Gastrocnemius medialis (tissue), 4 donors: ENCODE measurements at regions not wholly inside any gene's neighbourhood (a gene's known extent, or its start where the extent isn't known, plus 50 kb on each side); places are given as distances from the start of the nearest gene placed in this dataset.

Source experiments
- POLR2A ChIP-seq, 2 donors: fragments of 450-650 bp; IDR thresholded peaks; one replicate each; pipeline ENCODE4 v1.6.1; 2017; ENCODE audit warnings: antibody characterized with exemption in 2 of 2, mild to moderate bottlenecking in 2 of 2, moderate library complexity in 2 of 2
- TF ChIP-seq, protein P1 (sequence below), 5 experiments: fragments of 450-650 bp in 3 of 5; fragments of 200-600 bp in 2 of 5; sonication (generic) in 2 of 5; IDR thresholded peaks in 4 of 5; conservative IDR thresholded peaks in 1 of 5; 1 replicate in 4 of 5; 2 replicates in 1 of 5; pipeline ENCODE4 v1.5.1; 2016 to 2019; ENCODE audit warnings: antibody characterized with exemption in 5 of 5, mild to moderate bottlenecking in 3 of 5, moderate library complexity in 3 of 5

- TF ChIP-seq, protein P1, sequence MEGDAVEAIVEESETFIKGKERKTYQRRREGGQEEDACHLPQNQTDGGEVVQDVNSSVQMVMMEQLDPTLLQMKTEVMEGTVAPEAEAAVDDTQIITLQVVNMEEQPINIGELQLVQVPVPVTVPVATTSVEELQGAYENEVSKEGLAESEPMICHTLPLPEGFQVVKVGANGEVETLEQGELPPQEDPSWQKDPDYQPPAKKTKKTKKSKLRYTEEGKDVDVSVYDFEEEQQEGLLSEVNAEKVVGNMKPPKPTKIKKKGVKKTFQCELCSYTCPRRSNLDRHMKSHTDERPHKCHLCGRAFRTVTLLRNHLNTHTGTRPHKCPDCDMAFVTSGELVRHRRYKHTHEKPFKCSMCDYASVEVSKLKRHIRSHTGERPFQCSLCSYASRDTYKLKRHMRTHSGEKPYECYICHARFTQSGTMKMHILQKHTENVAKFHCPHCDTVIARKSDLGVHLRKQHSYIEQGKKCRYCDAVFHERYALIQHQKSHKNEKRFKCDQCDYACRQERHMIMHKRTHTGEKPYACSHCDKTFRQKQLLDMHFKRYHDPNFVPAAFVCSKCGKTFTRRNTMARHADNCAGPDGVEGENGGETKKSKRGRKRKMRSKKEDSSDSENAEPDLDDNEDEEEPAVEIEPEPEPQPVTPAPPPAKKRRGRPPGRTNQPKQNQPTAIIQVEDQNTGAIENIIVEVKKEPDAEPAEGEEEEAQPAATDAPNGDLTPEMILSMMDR (IDR thresholded peaks at IDR 0.05 in 4 of 5, conservative IDR thresholded peaks at IDR 0.05 in 1 of 5), result no peak
- TF ChIP-seq POLR2A (IDR thresholded peaks at IDR 0.05), result no peak
These were observed 400.0 kb downstream of the LMO7 start for GRCh38 chr13:76036176-76036575.
